Pancreas (tissue), 10 donors: ENCODE measurements at regions not wholly inside any gene's neighbourhood (a gene's known extent, or its start where the extent isn't known, plus 50 kb on each side); places are given as distances from the start of the nearest gene placed in this dataset.
A peak's percentile ranks its signal among the peaks of the same experiment; 100 is the strongest.

Source experiments
- ATAC-seq, 4 donors: fragments of 200-7000 bp; cut with Tn5 transposase; one replicate each; pipeline versions ENCODE4 v1.8.0 to v1.9.1; 2020; ENCODE audit warnings: mild to moderate bottlenecking in 4 of 4, moderate library complexity in 4 of 4
- DNase-seq, 6 donors: peaks; one replicate each; pipeline ENCODE4 v3.0.0-alpha.2; 2020
- FAIRE-seq: peaks from 2 replicates; lab custom pipeline; 2012; peaks lifted over from hg19 to GRCh38; lab: Jason Lieb, UNC
- H3K27ac ChIP-seq, 4 donors: fragments of 200-600 bp; sonication (generic); 1 replicate in 3 of 4; 2 replicates in 1 of 4; pipeline versions ENCODE4 v1.5.0 to v1.8.0; 2020
- H3K27me3 ChIP-seq, 4 donors: fragments of 200-600 bp; one replicate each; pipeline ENCODE4 v1.8.0; 2021
- H3K36me3 ChIP-seq, 3 donors: fragments of 200-600 bp; sonication (generic) in 1 of 3; one replicate each; pipeline versions ENCODE4 v1.5.0 to v1.8.0; 2020 to 2021
- H3K4me1 ChIP-seq, 3 donors: fragments of 200-600 bp; one replicate each; pipeline ENCODE4 v1.8.0; 2021
- H3K4me3 ChIP-seq, 4 donors: fragments of 200-600 bp; sonication (generic) in 2 of 4; one replicate each; pipeline versions ENCODE4 v1.5.0 to v1.8.0; 2020 to 2021
- H3K9me3 ChIP-seq, 4 donors: fragments of 200-600 bp; one replicate each; pipeline ENCODE4 v1.8.0; 2021
- WGBS, 2 donors: extraction: QIAGEN DNeasy Blood & Tissue Kit; methylation state at CpG; one replicate each; pipeline ENCODE4 v1.1.7; 2013; 5-methylcytosine and 5-hydroxymethylcytosine counted together
- intact Hi-C, 3 donors: fragments of 100-400 bp; cut with DNase I; formaldehyde crosslinking; loops; one replicate each; pipeline versions ENCODE4 v1.11.1 to v1.14.2; 2022
- TF ChIP-seq, protein P1 (sequence below), 4 donors: fragments of 200-600 bp; sonication (generic) in 3 of 4; IDR thresholded peaks; one replicate each; pipeline versions ENCODE4 v1.5.0 to v1.8.0; 2021; ENCODE audit warnings: antibody characterized with exemption in 4 of 4
- donor health status: healthy with polysubstance abuse.
- donor health status: DM: no; HTN: no; CAD: no; lungs with moderate emphysema.
- donor health status: DM: no; HTN: no; CAD: no.
- donor health status: control.
- donor health status: control.
- donor health status: Bipolar disorder and iron deficiency.
- donor health status: DM: yes; HTN: yes; CAD: no.
- donor health status: DM: no; HTN: no; CAD: no.
- donor health status: DM: no; HTN: no; CAD: no.
- donor health status: DM: yes; HTN: yes; CAD: no.

- Histone ChIP-seq H3K36me3 (no peaks in the 10 kb centered on the region), H3K27me3 (no peaks in the 10 kb centered on the region), H3K27ac (no peak overlapping the region), H3K4me3 (no peak overlapping the region), H3K4me1 (no peaks in the 10 kb centered on the region), H3K9me3 (no peaks in the 10 kb centered on the region)
- FAIRE-seq (no peak), DNase-seq (no peak), ATAC-seq (no peak)
- intact Hi-C loops, result no loop called here
- TF ChIP-seq, protein P1, sequence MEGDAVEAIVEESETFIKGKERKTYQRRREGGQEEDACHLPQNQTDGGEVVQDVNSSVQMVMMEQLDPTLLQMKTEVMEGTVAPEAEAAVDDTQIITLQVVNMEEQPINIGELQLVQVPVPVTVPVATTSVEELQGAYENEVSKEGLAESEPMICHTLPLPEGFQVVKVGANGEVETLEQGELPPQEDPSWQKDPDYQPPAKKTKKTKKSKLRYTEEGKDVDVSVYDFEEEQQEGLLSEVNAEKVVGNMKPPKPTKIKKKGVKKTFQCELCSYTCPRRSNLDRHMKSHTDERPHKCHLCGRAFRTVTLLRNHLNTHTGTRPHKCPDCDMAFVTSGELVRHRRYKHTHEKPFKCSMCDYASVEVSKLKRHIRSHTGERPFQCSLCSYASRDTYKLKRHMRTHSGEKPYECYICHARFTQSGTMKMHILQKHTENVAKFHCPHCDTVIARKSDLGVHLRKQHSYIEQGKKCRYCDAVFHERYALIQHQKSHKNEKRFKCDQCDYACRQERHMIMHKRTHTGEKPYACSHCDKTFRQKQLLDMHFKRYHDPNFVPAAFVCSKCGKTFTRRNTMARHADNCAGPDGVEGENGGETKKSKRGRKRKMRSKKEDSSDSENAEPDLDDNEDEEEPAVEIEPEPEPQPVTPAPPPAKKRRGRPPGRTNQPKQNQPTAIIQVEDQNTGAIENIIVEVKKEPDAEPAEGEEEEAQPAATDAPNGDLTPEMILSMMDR (IDR thresholded peaks at IDR 0.05), result no peak
- 80 to 81% methylated on average over 2 of the region's 2 CpGs for WGBS, 2 donors
Measured at GRCh38 chr2:146301287-146301686, 1543.5 kb upstream of the ACVR2A start.

- WGBS, 2 donors, result 97% methylated on average over 1 of the region's 1 CpG
- no peak for DNase-seq
- H3K4me3 ChIP-seq, result no peak overlapping the region
- TF ChIP-seq, protein P1 (IDR thresholded peaks at IDR 0.05), result no peak
- FAIRE-seq, result no peak
- intact Hi-C loops, result no loop called here
- no peaks in the 10 kb centered on the region for H3K4me1 ChIP-seq
- H3K36me3 ChIP-seq, result no peaks in the 10 kb centered on the region
- ATAC-seq, result no peak
- H3K27me3 ChIP-seq, result no peaks in the 10 kb centered on the region
- H3K9me3 ChIP-seq, result no peaks in the 10 kb centered on the region
- no peak overlapping the region for H3K27ac ChIP-seq
Measured at GRCh38 chr2:146295080-146295670, 1549.7 kb upstream of the ACVR2A start.

DNA sequence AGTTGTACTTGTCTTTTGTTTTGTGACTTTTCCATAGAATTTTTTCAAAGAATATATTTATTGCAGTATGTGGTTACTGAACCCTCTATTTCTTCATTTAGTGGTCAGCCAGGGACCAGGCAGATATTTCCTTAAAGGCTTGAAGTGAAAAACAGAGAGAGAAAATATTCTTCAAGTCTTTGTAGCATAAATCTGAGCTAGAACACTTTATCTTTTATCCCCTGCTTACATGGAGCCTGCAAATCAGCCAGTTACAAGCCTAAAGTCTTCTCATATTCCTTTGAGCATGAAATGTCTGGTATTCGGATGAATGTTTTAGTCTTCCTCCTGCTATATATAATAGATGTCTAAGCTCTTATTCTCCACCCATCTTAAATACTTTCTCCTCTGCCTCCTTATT lies 1557.5 kb upstream of the ACVR2A start:
- DNase-seq (no peak), FAIRE-seq (no peak), ATAC-seq (no peak)
- TF ChIP-seq, protein P1 (IDR thresholded peaks at IDR 0.05), result no peak
- H3K4me1 ChIP-seq, result no peaks in the 10 kb centered on the region
- no peaks in the 10 kb centered on the region for H3K27me3 ChIP-seq
- no peak overlapping the region for H3K27ac ChIP-seq
- intact Hi-C loops, result no loop called here
- no peaks in the 10 kb centered on the region for H3K9me3 ChIP-seq
- WGBS, 2 donors, result 73 to 90% methylated on average over 1 of the region's 1 CpG
- H3K36me3 ChIP-seq, result no peaks in the 10 kb centered on the region
- H3K4me3 ChIP-seq, result no peak overlapping the region

DNA sequence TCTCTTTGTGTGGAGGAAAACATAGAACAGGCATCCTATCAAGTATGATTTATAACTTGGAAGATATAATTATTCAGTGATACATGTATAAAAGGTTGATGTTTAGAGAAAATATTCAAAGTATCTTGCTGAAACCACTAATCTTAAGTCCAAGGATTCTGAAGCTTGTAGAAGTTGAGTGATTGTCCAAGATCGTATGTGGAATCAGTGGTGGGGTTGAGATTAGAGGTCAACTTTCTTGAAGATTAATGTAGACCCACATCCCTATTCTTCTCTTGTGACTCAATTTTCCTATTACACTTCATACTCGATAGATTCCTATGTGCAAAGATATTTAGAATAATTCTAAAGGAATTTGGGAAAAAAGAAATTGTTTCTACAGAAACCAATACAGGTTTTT lies 1565.9 kb upstream of the ACVR2A start:
- intact Hi-C loops, result no loop called here
- H3K4me3 ChIP-seq, result no peak overlapping the region
- H3K27me3 ChIP-seq, result no peaks in the 10 kb centered on the region
- no peaks in the 10 kb centered on the region for H3K36me3 ChIP-seq
- WGBS, 2 donors, result 81 to 96% methylated on average over 2 of the region's 2 CpGs
- no peaks in the 10 kb centered on the region for H3K9me3 ChIP-seq
- no peak overlapping the region for H3K27ac ChIP-seq
- ATAC-seq, result no peak
- no peak for FAIRE-seq
- no peak for DNase-seq
- TF ChIP-seq, protein P1 (IDR thresholded peaks at IDR 0.05), result no peak
- H3K4me1 ChIP-seq, result no peaks in the 10 kb centered on the region

DNA sequence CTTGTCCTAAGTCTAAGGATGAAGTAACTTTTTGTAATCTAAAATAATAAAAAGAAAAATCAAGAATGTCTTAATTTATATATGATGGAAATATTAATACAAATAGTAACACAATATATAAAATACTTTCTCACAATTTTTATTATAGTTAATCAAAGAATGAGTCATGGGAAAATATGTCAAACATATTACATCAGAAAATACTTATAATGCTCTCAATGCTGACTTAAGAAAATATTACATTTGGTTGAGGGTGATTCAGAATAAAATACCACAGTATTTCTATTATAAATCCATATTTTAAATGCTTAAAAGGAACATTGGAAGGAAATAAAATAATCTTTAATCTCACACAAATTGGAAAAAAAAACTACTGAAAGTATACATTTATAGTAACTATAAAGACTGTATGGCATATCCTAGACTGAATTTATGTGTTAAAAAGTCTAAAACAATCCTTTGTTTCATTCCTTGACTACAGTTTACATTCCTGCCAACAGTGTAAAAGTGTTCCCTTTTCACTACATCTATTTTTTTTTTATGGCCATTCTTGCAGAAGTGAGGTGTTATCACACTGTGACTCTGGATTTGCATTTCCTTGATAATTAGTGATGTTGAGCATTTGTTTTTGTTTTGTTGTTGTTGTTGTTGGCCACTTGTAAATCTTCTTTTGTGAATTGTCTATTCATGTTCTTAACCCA lies 1573.5 kb upstream of the ACVR2A start:
- no peaks in the 10 kb centered on the region for H3K9me3 ChIP-seq
- H3K36me3 ChIP-seq, result no peaks in the 10 kb centered on the region
- intact Hi-C loops, result no loop called here
- DNase-seq, result no peak
- no peaks in the 10 kb centered on the region for H3K4me1 ChIP-seq
- TF ChIP-seq, protein P1 (IDR thresholded peaks at IDR 0.05), result no peak
- H3K27ac ChIP-seq, result no peak overlapping the region
- ATAC-seq, result no peak
- H3K27me3 ChIP-seq, result no peaks in the 10 kb centered on the region
- no peak overlapping the region for H3K4me3 ChIP-seq
- FAIRE-seq, result peak; percentile 53
